ENCODE measurements at regions not wholly inside any gene's neighbourhood (a gene's known extent, or its start where the extent isn't known, plus 50 kb on each side); places are given as distances from the start of the nearest gene placed in this dataset.

GRCh38 chr12:31868965-31869364 is 90.2 kb upstream of the RESF1 start:
- peak; percentile 78 for DNase-seq (ENCODE audit: low read depth)

GRCh38 chr12:31867292-31867691 is 91.9 kb upstream of the RESF1 start:
- no peak for DNase-seq (ENCODE audit: low read depth)

GRCh38 chr12:31866523-31866922 is 92.7 kb upstream of the RESF1 start:
- no peak for DNase-seq (ENCODE audit: low read depth)

GRCh38 chr12:31865023-31865422 is 94.2 kb upstream of the RESF1 start:
- DNase-seq (ENCODE audit: low read depth), result no peak

GRCh38 chr12:31861360-31861759 is 97.9 kb upstream of the RESF1 start:
- DNase-seq (ENCODE audit: low read depth), result no peak

- DNase-seq (ENCODE audit: low read depth), result no peak
Observed at GRCh38 chr12:31860401-31860800, 98.8 kb upstream of the RESF1 start.

- no peak for DNase-seq (ENCODE audit: low read depth)
Observed at GRCh38 chr12:31859232-31859977, 99.8 kb upstream of the RESF1 start.

GRCh38 chr12:31855427-31855826 is 103.8 kb upstream of the RESF1 start:
- DNase-seq (ENCODE audit: low read depth), result no peak

GRCh38 chr12:31853977-31854376 is 105.2 kb upstream of the RESF1 start:
- no peak for DNase-seq (ENCODE audit: low read depth)

GRCh38 chr12:31853520-31853919 is 105.7 kb upstream of the RESF1 start:
- no peak for DNase-seq (ENCODE audit: low read depth)

- DNase-seq (ENCODE audit: low read depth), result no peak
Observed at GRCh38 chr12:31850268-31850667, 108.9 kb upstream of the RESF1 start.

- DNase-seq (ENCODE audit: low read depth), result peak; percentile 7
Observed at GRCh38 chr12:31849090-31849687, 110.0 kb upstream of the RESF1 start.

- no peak for DNase-seq (ENCODE audit: low read depth)
Observed at GRCh38 chr12:31846405-31846804, 112.8 kb upstream of the RESF1 start.

GRCh38 chr12:31845613-31846322 is 113.4 kb upstream of the RESF1 start:
- no peak for DNase-seq (ENCODE audit: low read depth)

- no peak for DNase-seq (ENCODE audit: low read depth)
Observed at GRCh38 chr12:31843398-31844095, 114.7 kb upstream of the AMN1 start.

GRCh38 chr12:31837913-31838312 is 109.1 kb upstream of the AMN1 start:
- DNase-seq (ENCODE audit: low read depth), result no peak

- DNase-seq (ENCODE audit: low read depth), result no peak
Observed at GRCh38 chr12:31835276-31835882, 106.6 kb upstream of the AMN1 start.

GRCh38 chr12:31834150-31834549 is 105.3 kb upstream of the AMN1 start:
- DNase-seq (ENCODE audit: low read depth), result no peak

- no peak for DNase-seq (ENCODE audit: low read depth)
Observed at GRCh38 chr12:31832740-31833729, 104.2 kb upstream of the AMN1 start.

- DNase-seq (ENCODE audit: low read depth), result no peak
Observed at GRCh38 chr12:31828071-31828470, 99.2 kb upstream of the AMN1 start.
